ENCODE measurements at regions not wholly inside any gene's neighbourhood (a gene's known extent, or its start where the extent isn't known, plus 50 kb on each side); places are given as distances from the start of the nearest gene placed in this dataset.
"Not testable (repeated sequence)": the region's sequence is repeated elsewhere in the genome, so short reads cannot be mapped to it uniquely, and the experiment has no call there.

DNA sequence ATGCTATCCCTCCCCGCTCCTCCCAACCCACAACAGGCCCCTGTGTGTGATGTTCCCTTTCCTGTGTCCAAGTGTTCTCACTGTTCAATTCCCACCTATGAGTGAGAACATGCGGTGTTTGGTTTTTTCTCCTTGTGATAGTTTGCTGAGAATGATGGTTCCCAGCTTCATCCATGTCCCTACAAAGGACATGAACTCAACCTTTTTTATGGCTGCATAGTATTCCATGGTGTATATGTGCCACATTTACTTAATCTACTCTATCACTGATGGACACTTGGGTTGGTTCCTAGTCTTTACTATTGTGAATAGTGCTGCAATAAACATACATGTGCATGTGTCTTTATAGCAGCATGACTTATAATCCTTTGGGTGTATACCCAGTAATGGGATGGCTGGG lies 126.6 kb upstream of the HMGN3 start:
- peaks cover 20% of the 10 kb centered on the region for H3K9me3 Mint-ChIP-seq (ENCODE audit: unreplicated experiment)
- not testable (repeated sequence) for H3K4me1 Mint-ChIP-seq (ENCODE audit: low read depth, unreplicated experiment); H3K36me3 Mint-ChIP-seq (ENCODE audit: low read depth, unreplicated experiment); H3K4me3 Mint-ChIP-seq (ENCODE audit: unreplicated experiment); H3K27ac ChIP-seq (ENCODE audit: low read depth, low read length); FAIRE-seq; H3K4me2 ChIP-seq (ENCODE audit: low read length); DNase-seq (ENCODE audit: low read depth); H3K4me3 ChIP-seq (ENCODE audit: insufficient read depth, low read depth, low read length); H3K4me1 ChIP-seq (ENCODE audit: insufficient read depth, low read length); H3K9me3 ChIP-seq (ENCODE audit: insufficient read depth, low read depth, low read length); H3K27me3 Mint-ChIP-seq (ENCODE audit: low read depth, unreplicated experiment); H4K20me1 ChIP-seq (ENCODE audit: insufficient read depth, low read length); H3K36me3 ChIP-seq (ENCODE audit: insufficient read depth, low read length); H3K9ac ChIP-seq (ENCODE audit: low read length); H2AFZ ChIP-seq (ENCODE audit: low read depth, low read length); H3K27ac Mint-ChIP-seq (ENCODE audit: unreplicated experiment); H3K79me2 ChIP-seq (ENCODE audit: insufficient read depth, low read length); H3K27me3 ChIP-seq (ENCODE audit: insufficient read depth, low read length)

DNA sequence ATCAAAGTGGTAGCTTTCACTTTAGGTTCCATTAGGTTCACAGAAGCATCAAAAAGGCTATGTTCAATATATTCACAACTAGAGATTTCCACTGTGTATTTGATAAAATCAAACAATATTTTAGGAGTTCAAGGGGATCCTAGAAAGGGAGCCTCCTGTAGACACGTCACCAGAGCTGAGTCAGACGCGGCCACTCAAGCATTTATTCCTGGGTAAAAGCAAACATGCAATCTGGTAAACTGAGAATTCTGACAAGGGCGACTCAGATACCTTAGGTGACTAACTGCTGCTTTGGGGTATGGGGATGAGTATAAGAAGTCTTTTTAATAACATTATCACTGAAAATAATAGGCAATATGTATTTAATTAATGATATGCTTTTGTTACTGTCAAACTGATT lies 118.7 kb upstream of the HMGN3 start:
- Histone ChIP-seq H3K4me3 (ENCODE audit: insufficient read depth, low read depth, low read length) (no peak overlapping the region), H3K4me1 (ENCODE audit: insufficient read depth, low read length) (no peaks in the 10 kb centered on the region), H4K20me1 (ENCODE audit: insufficient read depth, low read length) (no peaks in the 10 kb centered on the region), H3K9me3 (ENCODE audit: insufficient read depth, low read depth, low read length) (no peaks in the 10 kb centered on the region), H3K79me2 (ENCODE audit: insufficient read depth, low read length) (no peaks in the 10 kb centered on the region), H3K9ac (ENCODE audit: low read length) (no peak overlapping the region), H3K27ac (ENCODE audit: low read depth, low read length) (no peak overlapping the region), H2AFZ (ENCODE audit: low read depth, low read length) (no peak overlapping the region), H3K27me3 (ENCODE audit: insufficient read depth, low read length) (no peaks in the 10 kb centered on the region), H3K36me3 (ENCODE audit: insufficient read depth, low read length) (no peaks in the 10 kb centered on the region), H3K4me2 (ENCODE audit: low read length) (no peak overlapping the region)
- Mint-ChIP-seq H3K27ac (ENCODE audit: unreplicated experiment) (no peak overlapping the region), H3K4me3 (ENCODE audit: unreplicated experiment) (no peak overlapping the region), H3K27me3 (ENCODE audit: low read depth, unreplicated experiment) (no peaks in the 10 kb centered on the region), H3K4me1 (ENCODE audit: low read depth, unreplicated experiment) (no peaks in the 10 kb centered on the region), H3K9me3 (ENCODE audit: unreplicated experiment) (peaks cover 11% of the 10 kb centered on the region), H3K36me3 (ENCODE audit: low read depth, unreplicated experiment) (no peaks in the 10 kb centered on the region)
- FAIRE-seq (no peak), DNase-seq (ENCODE audit: low read depth) (no peak)
- TF ChIP-seq, protein P1, sequence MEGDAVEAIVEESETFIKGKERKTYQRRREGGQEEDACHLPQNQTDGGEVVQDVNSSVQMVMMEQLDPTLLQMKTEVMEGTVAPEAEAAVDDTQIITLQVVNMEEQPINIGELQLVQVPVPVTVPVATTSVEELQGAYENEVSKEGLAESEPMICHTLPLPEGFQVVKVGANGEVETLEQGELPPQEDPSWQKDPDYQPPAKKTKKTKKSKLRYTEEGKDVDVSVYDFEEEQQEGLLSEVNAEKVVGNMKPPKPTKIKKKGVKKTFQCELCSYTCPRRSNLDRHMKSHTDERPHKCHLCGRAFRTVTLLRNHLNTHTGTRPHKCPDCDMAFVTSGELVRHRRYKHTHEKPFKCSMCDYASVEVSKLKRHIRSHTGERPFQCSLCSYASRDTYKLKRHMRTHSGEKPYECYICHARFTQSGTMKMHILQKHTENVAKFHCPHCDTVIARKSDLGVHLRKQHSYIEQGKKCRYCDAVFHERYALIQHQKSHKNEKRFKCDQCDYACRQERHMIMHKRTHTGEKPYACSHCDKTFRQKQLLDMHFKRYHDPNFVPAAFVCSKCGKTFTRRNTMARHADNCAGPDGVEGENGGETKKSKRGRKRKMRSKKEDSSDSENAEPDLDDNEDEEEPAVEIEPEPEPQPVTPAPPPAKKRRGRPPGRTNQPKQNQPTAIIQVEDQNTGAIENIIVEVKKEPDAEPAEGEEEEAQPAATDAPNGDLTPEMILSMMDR (IDR thresholded peaks at IDR 0.05; ENCODE audit: insufficient read depth, low read depth, low read length), result no peak
- no peak for TF ChIP-seq EZH2 (IDR thresholded peaks at IDR 0.05; ENCODE audit: insufficient read depth, low read length)

GRCh38 chr6:79338493-79338892 lies 104.0 kb upstream of the HMGN3 start:
- no peak for FAIRE-seq
- no peaks in the 10 kb centered on the region for H3K4me1 ChIP-seq (ENCODE audit: insufficient read depth, low read length)
- no peak for TF ChIP-seq EZH2 (IDR thresholded peaks at IDR 0.05; ENCODE audit: insufficient read depth, low read length)
- TF ChIP-seq, protein P1 (IDR thresholded peaks at IDR 0.05; ENCODE audit: insufficient read depth, low read depth, low read length), result no peak
- no peaks in the 10 kb centered on the region for H3K27me3 ChIP-seq (ENCODE audit: insufficient read depth, low read length)
- H3K36me3 ChIP-seq (ENCODE audit: insufficient read depth, low read length), result no peaks in the 10 kb centered on the region
- no peak overlapping the region for H3K4me3 ChIP-seq (ENCODE audit: insufficient read depth, low read depth, low read length)
- H3K4me2 ChIP-seq (ENCODE audit: low read length), result no peak overlapping the region
- H2AFZ ChIP-seq (ENCODE audit: low read depth, low read length), result no peak overlapping the region
- no peak for DNase-seq (ENCODE audit: low read depth)
- Mint-ChIP-seq H3K4me1 (ENCODE audit: low read depth, unreplicated experiment) (peaks cover 12% of the 10 kb centered on the region), H3K27me3 (ENCODE audit: low read depth, unreplicated experiment) (no peaks in the 10 kb centered on the region), H3K36me3 (ENCODE audit: low read depth, unreplicated experiment) (no peaks in the 10 kb centered on the region), H3K4me3 (ENCODE audit: unreplicated experiment) (no peak overlapping the region), H3K27ac (ENCODE audit: unreplicated experiment) (no peak overlapping the region), H3K9me3 (ENCODE audit: unreplicated experiment) (no peaks in the 10 kb centered on the region)
- H3K79me2 ChIP-seq (ENCODE audit: insufficient read depth, low read length), result no peaks in the 10 kb centered on the region
- no peaks in the 10 kb centered on the region for H4K20me1 ChIP-seq (ENCODE audit: insufficient read depth, low read length)
- no peaks in the 10 kb centered on the region for H3K9me3 ChIP-seq (ENCODE audit: insufficient read depth, low read depth, low read length)
- H3K27ac ChIP-seq (ENCODE audit: low read depth, low read length), result no peak overlapping the region
- no peak overlapping the region for H3K9ac ChIP-seq (ENCODE audit: low read length)

Data from astrocyte (in vitro differentiated cells and primary cell).